ENCODE measurements at regions not wholly inside any gene's neighbourhood (a gene's known extent, or its start where the extent isn't known, plus 50 kb on each side); places are given as distances from the start of the nearest gene placed in this dataset.
"Not testable (repeated sequence)": the region's sequence is repeated elsewhere in the genome, so short reads cannot be mapped to it uniquely, and the experiment has no call there.

- not testable (repeated sequence) for TF ChIP-seq ZNF556 (CRISPR knock-in tag; IDR thresholded peaks at IDR 0.05; ENCODE audit: borderline replicate concordance); CBFB (CRISPR knock-in tag; IDR thresholded peaks at IDR 0.05); SRSF4 (IDR thresholded peaks at IDR 0.05; ENCODE audit: low read depth, low read length, poor library complexity, severe bottlenecking)
These were observed 383.9 kb upstream of the CDIN1 start for GRCh38 chr15:36195361-36196007.

All from HepG2 (cell line).